ENCODE measurements at regions not wholly inside any gene's neighbourhood (a gene's known extent, or its start where the extent isn't known, plus 50 kb on each side); places are given as distances from the start of the nearest gene placed in this dataset.

DNA sequence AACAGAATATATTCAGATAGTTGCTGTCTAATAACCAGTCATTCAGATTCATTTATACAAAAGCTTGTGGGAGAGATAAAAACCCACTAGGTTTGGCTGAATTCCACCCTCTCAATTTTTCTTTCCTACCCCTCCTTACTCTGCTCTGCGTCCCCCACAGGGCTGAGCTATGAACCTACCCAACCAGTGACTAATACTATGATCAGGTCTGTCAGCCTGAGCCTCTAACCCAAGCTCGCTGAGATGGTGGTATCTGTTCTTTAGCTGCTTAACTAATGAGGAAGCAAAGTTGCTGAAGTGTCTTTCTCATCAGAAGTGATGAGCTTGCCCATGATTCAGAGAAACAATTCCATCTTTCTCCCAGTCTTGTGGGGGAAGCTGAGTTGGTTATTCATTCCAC, 248.7 kb upstream of the GPR26 start:
- Histone ChIP-seq H3K36me3 (no peaks in the 10 kb centered on the region), H3K4me1 (replicated peaks) (no peaks in the 10 kb centered on the region), H3K9me3 (no peaks in the 10 kb centered on the region), H3K27ac (no peak overlapping the region), H3K4me3 (no peak overlapping the region), H3K27me3 (replicated peaks; ENCODE audit: insufficient read depth) (no peaks in the 10 kb centered on the region)
- WGBS: 83% methylated on average over 2 of the region's 2 CpGs
- TF ChIP-seq POLR2A (IDR thresholded peaks at IDR 0.05): no peak
- no peak for TF ChIP-seq POLR2AphosphoS5 (IDR thresholded peaks at IDR 0.05)
- TF ChIP-seq, protein P1, sequence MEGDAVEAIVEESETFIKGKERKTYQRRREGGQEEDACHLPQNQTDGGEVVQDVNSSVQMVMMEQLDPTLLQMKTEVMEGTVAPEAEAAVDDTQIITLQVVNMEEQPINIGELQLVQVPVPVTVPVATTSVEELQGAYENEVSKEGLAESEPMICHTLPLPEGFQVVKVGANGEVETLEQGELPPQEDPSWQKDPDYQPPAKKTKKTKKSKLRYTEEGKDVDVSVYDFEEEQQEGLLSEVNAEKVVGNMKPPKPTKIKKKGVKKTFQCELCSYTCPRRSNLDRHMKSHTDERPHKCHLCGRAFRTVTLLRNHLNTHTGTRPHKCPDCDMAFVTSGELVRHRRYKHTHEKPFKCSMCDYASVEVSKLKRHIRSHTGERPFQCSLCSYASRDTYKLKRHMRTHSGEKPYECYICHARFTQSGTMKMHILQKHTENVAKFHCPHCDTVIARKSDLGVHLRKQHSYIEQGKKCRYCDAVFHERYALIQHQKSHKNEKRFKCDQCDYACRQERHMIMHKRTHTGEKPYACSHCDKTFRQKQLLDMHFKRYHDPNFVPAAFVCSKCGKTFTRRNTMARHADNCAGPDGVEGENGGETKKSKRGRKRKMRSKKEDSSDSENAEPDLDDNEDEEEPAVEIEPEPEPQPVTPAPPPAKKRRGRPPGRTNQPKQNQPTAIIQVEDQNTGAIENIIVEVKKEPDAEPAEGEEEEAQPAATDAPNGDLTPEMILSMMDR (IDR thresholded peaks at IDR 0.05): no peak
- no peak for DNase-seq (ENCODE audit: low spot score)
- intact Hi-C loops (cut with DNase I): no loop called here

DNA sequence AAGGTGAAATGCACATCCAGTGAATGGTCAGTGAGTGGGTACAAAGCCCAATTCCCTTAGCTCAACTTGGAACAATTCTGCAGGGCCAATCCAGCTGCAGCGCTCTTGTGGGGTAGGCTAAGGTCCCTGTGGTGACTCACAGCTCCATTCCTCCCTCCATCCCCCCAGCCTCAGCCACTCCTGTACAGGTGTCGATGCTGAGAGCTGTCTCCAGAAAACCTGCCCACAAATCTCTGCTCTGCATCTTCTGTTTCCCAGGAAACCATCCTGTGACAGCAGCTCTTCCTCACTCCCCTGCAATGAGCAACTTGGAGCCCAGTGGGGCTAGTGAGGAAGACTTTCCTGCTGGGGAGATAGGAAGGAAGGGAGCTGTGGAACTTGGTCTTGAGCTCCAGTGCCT, 244.7 kb upstream of the GPR26 start:
- Histone ChIP-seq H3K9me3 (no peaks in the 10 kb centered on the region), H3K4me1 (replicated peaks) (no peaks in the 10 kb centered on the region), H3K27me3 (replicated peaks; ENCODE audit: insufficient read depth) (peaks cover 5% of the 10 kb centered on the region), H3K4me3 (no peak overlapping the region), H3K27ac (no peak overlapping the region), H3K36me3 (no peaks in the 10 kb centered on the region)
- intact Hi-C loops (cut with DNase I): no loop called here
- 77% methylated on average over 2 of the region's 2 CpGs for WGBS
- TF ChIP-seq, protein P1 (IDR thresholded peaks at IDR 0.05): no peak
- TF ChIP-seq POLR2AphosphoS5 (IDR thresholded peaks at IDR 0.05) (no peak), POLR2A (IDR thresholded peaks at IDR 0.05) (no peak)
- DNase-seq (ENCODE audit: low spot score): no peak

DNA sequence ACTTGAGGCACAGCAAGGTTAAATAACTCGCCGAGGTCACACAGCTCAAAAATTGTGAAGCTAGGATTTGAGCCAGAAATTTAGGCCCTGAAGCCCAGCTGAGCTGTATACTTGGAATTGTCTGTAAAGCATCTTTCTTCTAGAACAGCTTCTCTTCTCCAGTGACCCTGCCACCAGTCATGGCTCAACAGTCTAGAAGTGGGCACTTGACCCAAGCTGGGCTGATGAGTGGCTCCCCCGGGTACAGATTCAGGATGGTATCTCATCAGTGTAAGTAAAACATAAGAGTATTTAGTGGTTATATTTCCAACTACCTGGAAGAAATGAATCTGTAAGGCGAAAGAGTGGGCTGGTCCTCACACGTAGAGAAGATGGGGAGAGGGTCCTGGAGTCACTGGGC, 243.9 kb upstream of the GPR26 start:
- intact Hi-C loops (cut with DNase I): no loop called here

DNA sequence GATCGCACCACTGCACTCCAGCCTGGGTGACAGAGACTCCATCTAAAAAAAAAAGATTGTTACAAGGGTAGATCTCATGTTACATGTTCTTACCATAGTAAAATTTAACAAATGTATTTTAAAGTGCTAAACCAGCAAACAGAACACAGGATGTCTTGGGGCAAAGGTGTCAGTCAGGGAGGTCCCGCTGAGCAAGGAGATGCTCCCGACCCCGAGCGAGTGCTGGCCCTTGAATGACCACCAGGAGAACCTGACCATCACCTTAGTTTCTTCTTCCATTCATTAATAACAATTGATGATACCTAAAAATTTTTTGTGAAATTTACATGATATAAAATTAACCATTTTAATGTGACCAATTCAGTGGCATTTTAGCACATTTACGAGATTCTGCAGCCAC, 241.6 kb upstream of the GPR26 start:
- H3K4me3 ChIP-seq: no peak overlapping the region
- TF ChIP-seq POLR2A (IDR thresholded peaks at IDR 0.05) (no peak), POLR2AphosphoS5 (IDR thresholded peaks at IDR 0.05) (no peak)
- TF ChIP-seq, protein P1 (IDR thresholded peaks at IDR 0.05): no peak
- no peaks in the 10 kb centered on the region for H3K4me1 ChIP-seq (replicated peaks)
- no peaks in the 10 kb centered on the region for H3K36me3 ChIP-seq
- no peak for DNase-seq (ENCODE audit: low spot score)
- intact Hi-C loops (cut with DNase I): no loop called here
- 86% methylated on average over 6 of the region's 6 CpGs for WGBS
- H3K27me3 ChIP-seq (replicated peaks; ENCODE audit: insufficient read depth): peaks cover 5% of the 10 kb centered on the region
- H3K27ac ChIP-seq: no peak overlapping the region
- no peaks in the 10 kb centered on the region for H3K9me3 ChIP-seq

More for the DNA sequence above, 243.9 kb upstream of the GPR26 start:
- no peak for TF ChIP-seq POLR2AphosphoS5 (IDR thresholded peaks at IDR 0.05)
- no peak for TF ChIP-seq POLR2A (IDR thresholded peaks at IDR 0.05)
- TF ChIP-seq, protein P1 (IDR thresholded peaks at IDR 0.05): no peak
- WGBS: 89% methylated on average over 5 of the region's 5 CpGs
- no peak overlapping the region for H3K4me3 ChIP-seq
- DNase-seq (ENCODE audit: low spot score): no peak
- H3K27me3 ChIP-seq (replicated peaks; ENCODE audit: insufficient read depth): peaks cover 5% of the 10 kb centered on the region
- no peak overlapping the region for H3K27ac ChIP-seq
- no peaks in the 10 kb centered on the region for H3K9me3 ChIP-seq
- no peaks in the 10 kb centered on the region for H3K36me3 ChIP-seq
- no peaks in the 10 kb centered on the region for H3K4me1 ChIP-seq (replicated peaks)

DNA sequence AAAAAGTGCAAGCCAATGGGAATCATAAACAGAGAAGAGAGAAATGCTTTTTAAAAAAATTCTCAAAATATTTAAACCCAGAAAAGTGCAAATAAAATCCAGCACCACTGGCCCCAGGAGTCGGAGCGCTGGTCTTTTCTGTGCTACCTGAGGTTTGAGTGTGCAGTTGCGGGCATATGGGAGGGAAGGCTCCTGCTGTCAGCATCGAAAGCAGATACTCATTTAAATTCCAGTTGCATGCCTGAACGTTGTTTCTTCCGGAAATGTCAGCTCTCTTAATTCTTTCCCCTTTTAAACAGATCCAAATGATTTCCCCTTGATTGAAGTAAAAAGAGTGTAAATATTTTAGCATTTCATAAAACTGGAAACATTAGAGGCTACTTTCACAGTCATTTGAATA, 240.5 kb upstream of the GPR26 start:
- no peak for DNase-seq (ENCODE audit: low spot score)
- Histone ChIP-seq H3K4me1 (replicated peaks) (no peaks in the 10 kb centered on the region), H3K4me3 (no peak overlapping the region), H3K36me3 (no peaks in the 10 kb centered on the region), H3K27ac (no peak overlapping the region), H3K27me3 (replicated peaks; ENCODE audit: insufficient read depth) (peaks cover 7% of the 10 kb centered on the region), H3K9me3 (no peaks in the 10 kb centered on the region)
- WGBS: 57% methylated on average over 6 of the region's 6 CpGs
- intact Hi-C loops (cut with DNase I): no loop called here
- TF ChIP-seq, protein P1 (IDR thresholded peaks at IDR 0.05): no peak
- TF ChIP-seq POLR2AphosphoS5 (IDR thresholded peaks at IDR 0.05) (no peak), POLR2A (IDR thresholded peaks at IDR 0.05) (no peak)
